ENCODE measurements at regions not wholly inside any gene's neighbourhood (a gene's known extent, or its start where the extent isn't known, plus 50 kb on each side); places are given as distances from the start of the nearest gene placed in this dataset.

- TF ChIP-seq EZH2phosphoT487 (conservative IDR thresholded peaks at IDR 0.05; ENCODE audit: low read length): no peak
- no peak for TF ChIP-seq CTCF (IDR thresholded peaks at IDR 0.05; ENCODE audit: insufficient read depth, low read length, poor library complexity, severe bottlenecking)
Observed at GRCh38 chr10:3895045-3895631, 110.1 kb upstream of the KLF6 start.
